KMS-11 (cell line): ENCODE measurements at regions not wholly inside any gene's neighbourhood (a gene's known extent, or its start where the extent isn't known, plus 50 kb on each side); places are given as distances from the start of the nearest gene placed in this dataset.

ENCODE experiments used
- H2AFZ ChIP-seq: fragments of 200-600 bp; sonication (generic); 2 replicates; pipeline ENCODE4 v1.6.1; 2016; ENCODE audit warnings: antibody characterized with exemption, mixed run types, low read depth
- H3K27ac ChIP-seq: fragments of 200-600 bp; sonication (generic); 2 replicates; pipeline ENCODE4 v1.6.1; 2016; ENCODE audit warnings: mild to moderate bottlenecking, mixed run types
- H3K27me3 ChIP-seq: fragments of 200-600 bp; sonication (generic); 2 replicates; pipeline ENCODE4 v1.6.1; 2017; ENCODE audit warnings: mild to moderate bottlenecking, low read depth, mixed run types, moderate library complexity; ENCODE audit not compliant: insufficient read depth
- H3K36me3 ChIP-seq: fragments of 200-600 bp; sonication (generic); 2 replicates; pipeline ENCODE4 v1.6.1; 2017; ENCODE audit warnings: mild to moderate bottlenecking, mixed run types; ENCODE audit not compliant: insufficient read depth
- H3K4me1 ChIP-seq: fragments of 200-600 bp; sonication (generic); 2 replicates; pipeline ENCODE4 v1.6.1; 2016; ENCODE audit warnings: mild to moderate bottlenecking, low read depth, mixed run types; ENCODE audit not compliant: poor library complexity, severe bottlenecking
- H3K4me2 ChIP-seq: fragments of 200-600 bp; sonication (generic); 2 replicates; pipeline ENCODE4 v1.7.0; 2016; ENCODE audit warnings: mild to moderate bottlenecking, mixed run types
- H3K4me3 ChIP-seq: fragments of 200-600 bp; sonication (generic); IDR thresholded peaks from 2 replicates; pipeline ENCODE4 v1.6.1; 2017; ENCODE audit warnings: low read depth, low read length, mixed read lengths; ENCODE audit not compliant: insufficient read depth
- H3K79me2 ChIP-seq: fragments of 200-600 bp; sonication (generic); 2 replicates; pipeline ENCODE4 v1.6.1; 2016; ENCODE audit warnings: low read depth, mixed run types; ENCODE audit not compliant: insufficient read depth
- H3K9ac ChIP-seq: fragments of 200-600 bp; sonication (generic); 2 replicates; pipeline ENCODE4 v1.6.1; 2016; ENCODE audit warnings: mild to moderate bottlenecking, mixed run types
- H4K20me1 ChIP-seq: fragments of 200-600 bp; sonication (generic); 2 replicates; pipeline ENCODE4 v1.6.1; 2016; ENCODE audit warnings: mild to moderate bottlenecking, mixed run types; ENCODE audit not compliant: insufficient read depth
- CTCF ChIP-seq: fragments of 200-600 bp; sonication (generic); conservative IDR thresholded peaks from 2 replicates; pipeline ENCODE4 v1.6.1; 2017; ENCODE audit warnings: low read depth, mild to moderate bottlenecking, antibody characterized with exemption, low read length, moderate library complexity, mixed read lengths

- Histone ChIP-seq H3K36me3 (no peaks in the 10 kb centered on the region), H3K9ac (no peak overlapping the region), H3K27ac (no peak overlapping the region), H3K27me3 (no peaks in the 10 kb centered on the region), H3K4me2 (no peak overlapping the region), H3K79me2 (no peaks in the 10 kb centered on the region), H4K20me1 (no peaks in the 10 kb centered on the region), H3K4me3 (no peak overlapping the region), H3K4me1 (no peaks in the 10 kb centered on the region), H2AFZ (no peak overlapping the region)
- no peak for TF ChIP-seq CTCF
These were observed 464.5 kb upstream of the MARCKS start for GRCh38 chr6:113392551-113393055.

GRCh38 chr6:113394216-113394615, 462.9 kb upstream of the MARCKS start:
- Histone ChIP-seq H3K36me3 (no peaks in the 10 kb centered on the region), H3K4me2 (no peak overlapping the region), H3K4me3 (no peak overlapping the region), H3K27ac (no peak overlapping the region), H2AFZ (no peak overlapping the region), H3K9ac (no peak overlapping the region), H3K79me2 (no peaks in the 10 kb centered on the region), H3K4me1 (no peaks in the 10 kb centered on the region), H3K27me3 (no peaks in the 10 kb centered on the region), H4K20me1 (no peaks in the 10 kb centered on the region)
- no peak for TF ChIP-seq CTCF

GRCh38 chr6:113394729-113395128, 462.4 kb upstream of the MARCKS start:
- no peak overlapping the region for H3K27ac ChIP-seq
- no peaks in the 10 kb centered on the region for H4K20me1 ChIP-seq
- no peak overlapping the region for H3K9ac ChIP-seq
- H3K79me2 ChIP-seq: no peaks in the 10 kb centered on the region
- H3K4me2 ChIP-seq: no peak overlapping the region
- H3K4me1 ChIP-seq: no peaks in the 10 kb centered on the region
- H3K36me3 ChIP-seq: no peaks in the 10 kb centered on the region
- no peaks in the 10 kb centered on the region for H3K27me3 ChIP-seq
- TF ChIP-seq CTCF: no peak
- H3K4me3 ChIP-seq: no peak overlapping the region
- no peak overlapping the region for H2AFZ ChIP-seq

GRCh38 chr6:113396730-113397129, 460.4 kb upstream of the MARCKS start:
- Histone ChIP-seq H3K4me1 (no peaks in the 10 kb centered on the region), H3K36me3 (no peaks in the 10 kb centered on the region), H3K79me2 (no peaks in the 10 kb centered on the region), H3K27ac (no peak overlapping the region), H3K27me3 (no peaks in the 10 kb centered on the region), H3K4me3 (no peak overlapping the region), H4K20me1 (no peaks in the 10 kb centered on the region), H3K9ac (no peak overlapping the region), H3K4me2 (no peak overlapping the region), H2AFZ (no peak overlapping the region)
- TF ChIP-seq CTCF: no peak
